ENCODE measurements at regions not wholly inside any gene's neighbourhood (a gene's known extent, or its start where the extent isn't known, plus 50 kb on each side); places are given as distances from the start of the nearest gene placed in this dataset.
"Not testable (repeated sequence)": the region's sequence is repeated elsewhere in the genome, so short reads cannot be mapped to it uniquely, and the experiment has no call there.

- in situ Hi-C loops (cut with MboI); POLR2A ChIA-PET; CTCF ChIA-PET; H3K4me3 ChIP-seq; H3K4me2 ChIP-seq (ENCODE audit: control insufficient read depth, insufficient read depth); FAIRE-seq; H3K36me3 ChIP-seq (ENCODE audit: control insufficient read depth in 2 of 2, insufficient read depth in 2 of 2, low read length in 1 of 2); H3K9ac ChIP-seq (ENCODE audit: control insufficient read depth, insufficient read depth, low read length); H3K9me3 ChIP-seq (replicated peaks; ENCODE audit: control insufficient read depth, insufficient read depth, low read length); SMC1A ChIA-PET (ENCODE audit: uncharacterized antibody, unreplicated experiment); RAD21 ChIA-PET (ENCODE audit: unreplicated experiment); BruUV-seq (replicated peaks); ATAC-seq; DNase-seq (ENCODE audit: low read depth, low spot score); H4K20me1 ChIP-seq (ENCODE audit: control insufficient read depth, insufficient read depth); H3K27ac ChIP-seq (ENCODE audit: control insufficient read depth, insufficient read depth); intact Hi-C loops (cut with micrococcal nuclease; ENCODE audit: unreplicated experiment); H2AFZ ChIP-seq (ENCODE audit: control insufficient read depth, low read depth, low read length); H3K4me1 ChIP-seq (ENCODE audit: control insufficient read depth, insufficient read depth, low read length); H3K79me2 ChIP-seq (ENCODE audit: control insufficient read depth, insufficient read depth, low read length); H3K27me3 ChIP-seq (replicated peaks in 1 of 2; ENCODE audit: control insufficient read depth in 2 of 2, insufficient read depth in 2 of 2, low read length in 1 of 2): not testable (repeated sequence)
- 3% methylated on average over 2 of the region's 2 CpGs for WGBS (ENCODE audit: insufficient coverage, insufficient replicate concordance, low lambda C conversion rate, missing lambda C conversion rate)
These were observed 144.3 kb downstream of the ZNF37A start for GRCh38 chr10:38238479-38238878.

- BruUV-seq (replicated peaks); H3K9ac ChIP-seq (ENCODE audit: control insufficient read depth, insufficient read depth, low read length); H4K20me1 ChIP-seq (ENCODE audit: control insufficient read depth, insufficient read depth); H3K9me3 ChIP-seq (replicated peaks; ENCODE audit: control insufficient read depth, insufficient read depth, low read length); H3K27ac ChIP-seq (ENCODE audit: control insufficient read depth, insufficient read depth); H3K4me3 ChIP-seq; FAIRE-seq; H3K79me2 ChIP-seq (ENCODE audit: control insufficient read depth, insufficient read depth, low read length); RAD21 ChIA-PET (ENCODE audit: unreplicated experiment); H3K27me3 ChIP-seq (replicated peaks in 1 of 2; ENCODE audit: control insufficient read depth in 2 of 2, insufficient read depth in 2 of 2, low read length in 1 of 2); H2AFZ ChIP-seq (ENCODE audit: control insufficient read depth, low read depth, low read length); POLR2A ChIA-PET; H3K4me2 ChIP-seq (ENCODE audit: control insufficient read depth, insufficient read depth); CTCF ChIA-PET; H3K4me1 ChIP-seq (ENCODE audit: control insufficient read depth, insufficient read depth, low read length); H3K36me3 ChIP-seq (ENCODE audit: control insufficient read depth in 2 of 2, insufficient read depth in 2 of 2, low read length in 1 of 2); DNase-seq (ENCODE audit: low read depth, low spot score); ATAC-seq; SMC1A ChIA-PET (ENCODE audit: uncharacterized antibody, unreplicated experiment); in situ Hi-C loops (cut with MboI): not testable (repeated sequence)
- intact Hi-C loops (cut with micrococcal nuclease; ENCODE audit: unreplicated experiment) = loop anchor here (10.0 kb wide), 1 partner anchor 57 kb away; no protein-coding TSS in a partner anchor
- WGBS (ENCODE audit: insufficient coverage, insufficient replicate concordance, low lambda C conversion rate, missing lambda C conversion rate) = 0% methylated on average over 2 of the region's 2 CpGs
These were observed 148.0 kb downstream of the ZNF37A start for GRCh38 chr10:38242061-38242649.

GRCh38 chr10:38248113-38248512, 154.0 kb downstream of the ZNF37A start:
- ATAC-seq; POLR2A ChIA-PET; in situ Hi-C loops (cut with MboI); SMC1A ChIA-PET (ENCODE audit: uncharacterized antibody, unreplicated experiment); RAD21 ChIA-PET (ENCODE audit: unreplicated experiment); H3K27ac ChIP-seq (ENCODE audit: control insufficient read depth, insufficient read depth); H3K4me3 ChIP-seq; CTCF ChIA-PET; H2AFZ ChIP-seq (ENCODE audit: control insufficient read depth, low read depth, low read length); H3K36me3 ChIP-seq (ENCODE audit: control insufficient read depth in 2 of 2, insufficient read depth in 2 of 2, low read length in 1 of 2); BruUV-seq (replicated peaks); H3K79me2 ChIP-seq (ENCODE audit: control insufficient read depth, insufficient read depth, low read length); H3K27me3 ChIP-seq (replicated peaks in 1 of 2; ENCODE audit: control insufficient read depth in 2 of 2, insufficient read depth in 2 of 2, low read length in 1 of 2); H3K9ac ChIP-seq (ENCODE audit: control insufficient read depth, insufficient read depth, low read length); DNase-seq (ENCODE audit: low read depth, low spot score); H3K9me3 ChIP-seq (replicated peaks; ENCODE audit: control insufficient read depth, insufficient read depth, low read length); H3K4me2 ChIP-seq (ENCODE audit: control insufficient read depth, insufficient read depth); FAIRE-seq; H3K4me1 ChIP-seq (ENCODE audit: control insufficient read depth, insufficient read depth, low read length); H4K20me1 ChIP-seq (ENCODE audit: control insufficient read depth, insufficient read depth): not testable (repeated sequence)
- intact Hi-C loops (cut with micrococcal nuclease; ENCODE audit: unreplicated experiment) = loop anchor here (10.0 kb wide), 1 partner anchor 63 kb away; no protein-coding TSS in a partner anchor
- WGBS (ENCODE audit: insufficient coverage, insufficient replicate concordance, low lambda C conversion rate, missing lambda C conversion rate) = 0% methylated on average over 1 of the region's 1 CpG

- H3K9me3 ChIP-seq (replicated peaks; ENCODE audit: control insufficient read depth, insufficient read depth, low read length); H3K79me2 ChIP-seq (ENCODE audit: control insufficient read depth, insufficient read depth, low read length); SMC1A ChIA-PET (ENCODE audit: uncharacterized antibody, unreplicated experiment); intact Hi-C loops (cut with micrococcal nuclease; ENCODE audit: unreplicated experiment); H3K4me1 ChIP-seq (ENCODE audit: control insufficient read depth, insufficient read depth, low read length); FAIRE-seq; RAD21 ChIA-PET (ENCODE audit: unreplicated experiment); in situ Hi-C loops (cut with MboI); ATAC-seq; H4K20me1 ChIP-seq (ENCODE audit: control insufficient read depth, insufficient read depth); H3K27me3 ChIP-seq (replicated peaks in 1 of 2; ENCODE audit: control insufficient read depth in 2 of 2, insufficient read depth in 2 of 2, low read length in 1 of 2); H3K4me3 ChIP-seq; BruUV-seq (replicated peaks); H3K36me3 ChIP-seq (ENCODE audit: control insufficient read depth in 2 of 2, insufficient read depth in 2 of 2, low read length in 1 of 2); H3K4me2 ChIP-seq (ENCODE audit: control insufficient read depth, insufficient read depth); H3K9ac ChIP-seq (ENCODE audit: control insufficient read depth, insufficient read depth, low read length); H3K27ac ChIP-seq (ENCODE audit: control insufficient read depth, insufficient read depth); DNase-seq (ENCODE audit: low read depth, low spot score); CTCF ChIA-PET; H2AFZ ChIP-seq (ENCODE audit: control insufficient read depth, low read depth, low read length); POLR2A ChIA-PET: not testable (repeated sequence)
- WGBS (ENCODE audit: insufficient coverage, insufficient replicate concordance, low lambda C conversion rate, missing lambda C conversion rate) = 8% methylated on average over 3 of the region's 6 CpGs
These were observed 158.4 kb downstream of the ZNF37A start for GRCh38 chr10:38252551-38252950.
